Activated CD8-positive, alpha-beta memory T cell treated with anti-CD3 and anti-CD28 coated beads, Interleukin-2, amount 10 ng/mL, durations not matched to agents 7 days and 5 days (primary cell): ENCODE measurements at regions not wholly inside any gene's neighbourhood (a gene's known extent, or its start where the extent isn't known, plus 50 kb on each side); places are given as distances from the start of the nearest gene placed in this dataset.

Source experiments
- ATAC-seq: fragments of 150-1000 bp; cut with Tn5 transposase; one replicate; pipeline ENCODE4 v1.10.0; 2021; ENCODE audit warnings: moderate library complexity
- CTCF ChIA-PET: fragments of 350-600 bp; sonication (Branson Sonifier 250); formaldehyde crosslinking; loops from one replicate; lab custom pipeline; 2021; ENCODE audit warnings: antibody characterized with exemption; lab: Charles Lee
- DNase-seq: peaks from one replicate; pipeline ENCODE4 v3.0.0-alpha.2; 2020
- H3K27ac Mint-ChIP-seq: one replicate; pipeline ENCODE4 v1.8.0; 2021; ENCODE audit warnings: mild to moderate bottlenecking, mixed read lengths
- H3K27me3 Mint-ChIP-seq: one replicate; pipeline ENCODE4 v1.8.0; 2021; ENCODE audit warnings: mixed read lengths
- H3K36me3 Mint-ChIP-seq: one replicate; pipeline ENCODE4 v1.8.0; 2021; ENCODE audit warnings: mild to moderate bottlenecking, mixed read lengths
- H3K4me1 Mint-ChIP-seq: one replicate; pipeline ENCODE4 v1.8.0; 2021; ENCODE audit warnings: mixed read lengths
- H3K4me3 Mint-ChIP-seq: one replicate; pipeline ENCODE4 v1.8.0; 2021; ENCODE audit warnings: mild to moderate bottlenecking, moderate library complexity, mixed read lengths
- H3K9me3 Mint-ChIP-seq: one replicate; pipeline ENCODE4 v1.8.0; 2022; ENCODE audit warnings: low read depth, mixed read lengths

GRCh38 chr13:109840201-109840892 lies 54.0 kb upstream of the IRS2 start:
- ATAC-seq (peak; percentile 33), DNase-seq (peak; percentile 42)
- no peaks in the 10 kb centered on the region for H3K27me3 Mint-ChIP-seq
- CTCF ChIA-PET, result no interaction called here
- H3K4me3 Mint-ChIP-seq, result no peak overlapping the region
- H3K9me3 Mint-ChIP-seq, result no peaks in the 10 kb centered on the region
- H3K27ac Mint-ChIP-seq, result no peak overlapping the region
- no peaks in the 10 kb centered on the region for H3K36me3 Mint-ChIP-seq
- peaks cover 6% of the 10 kb centered on the region for H3K4me1 Mint-ChIP-seq

- no peak for DNase-seq
- no peak for ATAC-seq
- H3K4me1 Mint-ChIP-seq, result peaks cover 6% of the 10 kb centered on the region
- no peaks in the 10 kb centered on the region for H3K36me3 Mint-ChIP-seq
- no peak overlapping the region for H3K27ac Mint-ChIP-seq
- H3K4me3 Mint-ChIP-seq, result no peak overlapping the region
- H3K9me3 Mint-ChIP-seq, result no peaks in the 10 kb centered on the region
- no peaks in the 10 kb centered on the region for H3K27me3 Mint-ChIP-seq
- CTCF ChIA-PET, result no interaction called here
These were observed 50.5 kb upstream of the IRS2 start for GRCh38 chr13:109836629-109837607.
